ENCODE measurements at regions not wholly inside any gene's neighbourhood (a gene's known extent, or its start where the extent isn't known, plus 50 kb on each side); places are given as distances from the start of the nearest gene placed in this dataset.

- TF ChIP-seq POLR2A (IDR thresholded peaks at IDR 0.05) (no peak), EP300 (IDR thresholded peaks at IDR 0.05) (no peak), POLR2AphosphoS5 (IDR thresholded peaks at IDR 0.05) (no peak), CTCF (IDR thresholded peaks at IDR 0.05) (no peak)
- H3K9me3 ChIP-seq = no peaks in the 10 kb centered on the region
- intact Hi-C loops (cut with DNase I; ENCODE audit: low total_unique reads) = no loop called here
- H3K36me3 ChIP-seq = no peaks in the 10 kb centered on the region
- 51 to 71% (median 64%) methylated on average over 6 of the region's 6 CpGs for WGBS, 5 donors
- no peak overlapping the region for H3K4me3 ChIP-seq
- DNase-seq = no peak
- no peaks in the 10 kb centered on the region for H3K27me3 ChIP-seq
- H3K27ac ChIP-seq = no peak overlapping the region
- no peaks in the 10 kb centered on the region for H3K4me1 ChIP-seq
Observed at GRCh38 chr20:17155401-17155800, 71.4 kb upstream of the PCSK2 start.

DNA sequence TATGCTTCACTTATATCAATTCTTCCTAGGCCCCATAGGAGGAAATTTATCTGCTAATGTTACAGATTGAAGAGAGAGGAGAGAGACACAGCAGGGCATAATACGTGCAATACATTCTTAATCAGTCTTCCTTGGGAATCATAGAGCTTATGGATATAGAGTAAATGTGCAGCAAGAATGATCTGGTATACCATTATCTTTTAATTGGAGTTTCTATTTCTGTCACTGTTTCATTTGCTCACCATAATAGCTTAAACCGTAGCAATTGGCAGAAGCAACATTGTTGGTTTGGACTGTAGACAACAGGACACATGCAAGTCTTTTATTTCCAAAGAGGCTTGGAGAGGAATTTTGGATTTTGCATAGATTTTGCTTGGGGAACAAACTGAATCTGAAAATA, 68.1 kb upstream of the PCSK2 start:
- no peak overlapping the region for H3K4me3 ChIP-seq

DNA sequence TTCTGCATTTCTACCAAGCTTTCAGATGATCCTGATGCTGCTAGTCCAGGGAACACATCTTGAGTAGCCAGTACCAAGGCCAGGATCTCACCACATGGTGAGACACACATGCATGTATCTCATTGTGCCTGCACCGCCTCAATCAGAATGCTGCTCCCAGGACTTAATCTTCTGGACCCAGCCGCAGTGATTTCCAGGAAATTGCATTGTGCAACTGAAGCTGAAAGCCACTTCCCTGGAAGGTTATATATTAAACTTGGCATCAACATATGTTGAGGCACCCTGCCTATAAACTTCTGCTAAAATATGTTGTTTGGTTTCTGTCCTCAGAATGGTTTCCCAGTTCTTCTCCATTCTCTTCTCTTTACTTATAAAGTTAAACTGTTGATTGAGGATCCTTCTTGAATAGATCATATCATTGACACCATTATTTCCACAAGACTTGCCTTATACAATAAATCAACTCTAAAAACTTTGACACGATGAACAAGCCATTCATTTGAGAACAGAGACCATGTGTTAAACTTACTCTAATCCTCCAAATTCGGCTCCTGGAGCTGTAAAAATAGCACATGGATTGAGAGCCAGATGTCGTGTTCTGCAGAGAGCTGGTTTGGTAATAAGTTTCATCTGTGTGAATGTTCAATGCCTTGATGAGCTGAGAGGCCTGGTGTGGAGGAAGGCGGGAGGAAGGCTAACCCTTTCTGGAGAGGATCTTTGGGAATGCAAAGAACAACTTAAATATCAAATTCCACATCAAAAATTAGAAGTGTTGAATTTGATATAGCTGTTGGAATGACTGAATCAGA, 65.0 kb upstream of the PCSK2 start:
- WGBS, 5 donors = 44 to 63% (median 48%) methylated on average over 6 of the region's 6 CpGs
- Histone ChIP-seq H3K27ac (no peak overlapping the region), H3K9me3 (no peaks in the 10 kb centered on the region), H3K27me3 (no peaks in the 10 kb centered on the region), H3K36me3 (no peaks in the 10 kb centered on the region), H3K4me1 (no peaks in the 10 kb centered on the region), H3K4me3 (no peak overlapping the region)
- no peak for TF ChIP-seq EP300 (IDR thresholded peaks at IDR 0.05)
- TF ChIP-seq POLR2AphosphoS5 (IDR thresholded peaks at IDR 0.05) = no peak
- TF ChIP-seq CTCF (IDR thresholded peaks at IDR 0.05) = no peak
- no peak for TF ChIP-seq POLR2A (IDR thresholded peaks at IDR 0.05)
- intact Hi-C loops (cut with DNase I; ENCODE audit: low total_unique reads) = no loop called here
- peak in 1 of 2 donors; percentile 21 for DNase-seq

More for the DNA sequence above, 68.1 kb upstream of the PCSK2 start:
- Histone ChIP-seq H3K4me1 (no peaks in the 10 kb centered on the region), H3K36me3 (no peaks in the 10 kb centered on the region), H3K9me3 (no peaks in the 10 kb centered on the region), H3K27me3 (no peaks in the 10 kb centered on the region), H3K27ac (no peak overlapping the region)
- DNase-seq = no peak
- 71 to 84% (median 79%) methylated on average over 2 of the region's 2 CpGs for WGBS, 5 donors
- intact Hi-C loops (cut with DNase I; ENCODE audit: low total_unique reads) = no loop called here
- TF ChIP-seq POLR2A (IDR thresholded peaks at IDR 0.05) (no peak), CTCF (IDR thresholded peaks at IDR 0.05) (no peak), EP300 (IDR thresholded peaks at IDR 0.05) (no peak), POLR2AphosphoS5 (IDR thresholded peaks at IDR 0.05) (no peak)

DNA sequence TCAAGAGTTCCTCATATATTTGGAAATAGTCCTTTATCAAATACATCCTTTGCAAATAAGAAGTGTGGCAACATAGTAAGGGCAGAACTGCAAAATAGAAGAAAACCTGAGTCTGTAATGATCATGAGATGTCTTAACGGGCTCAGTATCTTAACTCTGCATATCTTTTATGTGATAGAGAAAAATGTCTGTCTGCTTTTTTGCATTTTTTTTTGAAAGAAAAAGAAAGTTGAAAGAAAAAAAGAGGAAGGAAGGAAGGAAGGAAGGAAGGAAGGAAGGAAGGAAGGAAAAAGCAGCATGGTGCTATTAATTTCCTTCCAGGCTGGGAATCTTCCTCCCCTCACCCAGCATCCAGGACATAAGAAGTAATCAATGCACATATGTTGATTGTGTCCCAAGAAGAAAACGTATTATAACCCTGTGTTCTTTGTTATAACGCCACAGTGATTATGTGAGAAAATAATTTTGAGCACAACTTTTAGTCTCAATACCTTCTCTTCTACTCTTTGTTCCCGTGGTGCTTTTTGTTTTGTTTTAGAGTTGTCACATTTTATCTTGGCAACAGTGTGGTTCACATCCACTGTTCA, 58.7 kb upstream of the PCSK2 start:
- no peaks in the 10 kb centered on the region for H3K9me3 ChIP-seq
- WGBS, 5 donors = 60 to 80% (median 68%) methylated on average over 4 of the region's 4 CpGs
- intact Hi-C loops (cut with DNase I; ENCODE audit: low total_unique reads) = no loop called here
- no peaks in the 10 kb centered on the region for H3K27me3 ChIP-seq
- no peak for DNase-seq
- TF ChIP-seq POLR2AphosphoS5 (IDR thresholded peaks at IDR 0.05) (no peak), CTCF (IDR thresholded peaks at IDR 0.05) (no peak), POLR2A (IDR thresholded peaks at IDR 0.05) (no peak), EP300 (IDR thresholded peaks at IDR 0.05) (no peak)
- H3K27ac ChIP-seq = no peak overlapping the region
- no peak overlapping the region for H3K4me3 ChIP-seq
- no peaks in the 10 kb centered on the region for H3K36me3 ChIP-seq
- no peaks in the 10 kb centered on the region for H3K4me1 ChIP-seq

Measured in stomach (tissue), 8 donors.